GM06990 (cell line): ENCODE measurements at regions not wholly inside any gene's neighbourhood (a gene's known extent, or its start where the extent isn't known, plus 50 kb on each side); places are given as distances from the start of the nearest gene placed in this dataset.

ENCODE experiments used
- DNase-seq: peaks from one replicate; pipeline ENCODE4 v3.0.0-alpha.2; 2011; ENCODE audit not compliant: insufficient read length; ENCODE audit errors: extremely low read depth
- H3K27me3 ChIP-seq: replicated peaks from 2 replicates; pipeline ENCODE4 v1.6.0; 2011; ENCODE audit warnings: low read length; ENCODE audit not compliant: control insufficient read depth, insufficient read depth
- H3K36me3 ChIP-seq: 2 replicates; pipeline ENCODE4 v1.5.1; 2011; ENCODE audit warnings: low read length; ENCODE audit not compliant: control insufficient read depth, insufficient read depth
- H3K4me3 ChIP-seq: replicated peaks from 2 replicates; pipeline ENCODE4 v1.5.1; 2011; ENCODE audit warnings: low read depth, mild to moderate bottlenecking, control low read depth, low read length
- CTCF ChIP-seq: IDR thresholded peaks from 2 replicates; pipeline ENCODE4 v1.5.1; 2011; ENCODE audit warnings: low read length, control low read depth, mild to moderate bottlenecking, inconsistent platforms; ENCODE audit not compliant: insufficient read depth, poor library complexity, severe bottlenecking

DNA sequence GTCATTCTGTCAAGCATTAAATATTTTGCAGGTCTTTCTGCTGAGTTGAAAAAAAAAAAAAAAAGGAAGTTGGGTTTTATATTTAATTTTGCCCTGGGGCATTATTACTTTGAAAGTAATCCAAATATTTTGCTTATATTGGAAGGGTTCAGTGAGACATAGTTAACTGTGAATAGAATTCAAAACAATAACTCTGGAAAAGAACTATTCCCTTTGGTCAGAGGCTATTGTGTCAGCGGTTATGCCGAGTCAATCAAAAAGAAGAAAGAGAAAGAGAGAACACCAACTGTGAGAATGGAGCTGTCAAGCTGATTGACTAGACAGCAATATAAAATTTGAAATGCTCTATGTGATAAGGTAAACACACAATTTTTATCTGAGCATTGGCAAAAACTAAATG lies 761.7 kb downstream of the ADGRL2 start:
- no peak for DNase-seq
- H3K36me3 ChIP-seq, result no peaks in the 10 kb centered on the region
- TF ChIP-seq CTCF, result no peak
- no peak overlapping the region for H3K4me3 ChIP-seq
- H3K27me3 ChIP-seq, result no peaks in the 10 kb centered on the region

- DNase-seq, result no peak
- no peaks in the 10 kb centered on the region for H3K36me3 ChIP-seq
- H3K27me3 ChIP-seq, result no peaks in the 10 kb centered on the region
- no peak overlapping the region for H3K4me3 ChIP-seq
- no peak for TF ChIP-seq CTCF
These were observed 759.8 kb downstream of the ADGRL2 start for GRCh38 chr1:82560566-82560965.

- H3K27me3 ChIP-seq, result no peaks in the 10 kb centered on the region
- no peak for TF ChIP-seq CTCF
- no peak for DNase-seq
- no peak overlapping the region for H3K4me3 ChIP-seq
- no peaks in the 10 kb centered on the region for H3K36me3 ChIP-seq
These were observed 754.8 kb downstream of the ADGRL2 start for GRCh38 chr1:82555501-82555900.

GRCh38 chr1:82549841-82550240 lies 749.1 kb downstream of the ADGRL2 start:
- H3K4me3 ChIP-seq, result no peak overlapping the region
- no peak for DNase-seq
- no peak for TF ChIP-seq CTCF
- no peaks in the 10 kb centered on the region for H3K36me3 ChIP-seq
- no peaks in the 10 kb centered on the region for H3K27me3 ChIP-seq

DNA sequence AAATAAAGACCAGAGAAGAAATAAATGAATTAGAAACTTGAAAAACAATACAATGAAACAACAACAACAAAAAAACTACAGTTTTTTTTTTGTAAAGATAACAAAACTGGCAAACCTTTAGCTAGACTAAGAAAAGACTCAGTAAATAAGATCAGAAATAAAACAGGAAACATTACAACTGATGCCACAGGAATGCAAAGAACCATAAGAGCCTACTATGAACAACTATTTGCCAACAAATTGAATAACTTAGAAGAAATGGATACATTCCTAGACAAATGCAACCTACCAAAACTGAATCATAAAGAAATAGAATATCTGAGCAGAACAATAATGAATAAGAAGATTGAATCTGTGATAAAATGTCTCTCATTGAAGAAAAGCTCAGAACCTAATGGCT lies 742.0 kb downstream of the ADGRL2 start:
- TF ChIP-seq CTCF, result no peak
- no peaks in the 10 kb centered on the region for H3K27me3 ChIP-seq
- no peak overlapping the region for H3K4me3 ChIP-seq
- no peaks in the 10 kb centered on the region for H3K36me3 ChIP-seq
- no peak for DNase-seq

DNA sequence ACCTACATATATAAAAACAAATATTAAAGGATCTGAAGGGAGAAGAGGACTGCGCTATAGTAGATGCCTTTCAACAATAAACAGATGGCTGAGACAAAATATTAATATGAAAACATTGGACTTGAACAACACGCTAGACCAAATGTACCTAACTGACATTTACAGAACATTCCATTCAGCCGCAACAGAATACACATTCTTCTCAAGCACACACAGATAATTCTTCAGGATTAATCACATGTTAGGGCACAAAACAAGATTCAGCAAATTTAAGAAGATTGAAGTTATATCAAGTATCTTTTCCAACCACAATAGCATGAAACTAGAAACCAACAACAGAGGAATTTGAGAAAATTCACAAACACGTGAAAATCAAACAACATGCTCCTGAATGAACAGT lies 741.4 kb downstream of the ADGRL2 start:
- DNase-seq, result no peak
- no peak for TF ChIP-seq CTCF

More for the DNA sequence above, 741.4 kb downstream of the ADGRL2 start:
- no peaks in the 10 kb centered on the region for H3K27me3 ChIP-seq
- no peak overlapping the region for H3K4me3 ChIP-seq
- H3K36me3 ChIP-seq, result no peaks in the 10 kb centered on the region
